Tibial artery (tissue), 4 donors: ENCODE measurements at regions not wholly inside any gene's neighbourhood (a gene's known extent, or its start where the extent isn't known, plus 50 kb on each side); places are given as distances from the start of the nearest gene placed in this dataset.

Source experiments
- DNase-seq, 2 donors: peaks; one replicate each; pipeline ENCODE4 v3.0.0-alpha.2; 2019
- H3K27ac ChIP-seq, 2 donors: fragments of 200-600 bp; sonication (generic) in 1 of 2; 1 replicate in 1 of 2; 2 replicates in 1 of 2; pipeline ENCODE4 v1.5.1; 2018 to 2019; ENCODE audit warnings: mild to moderate bottlenecking in 1 of 2
- H3K27me3 ChIP-seq, 2 donors: fragments of 200-600 bp; sonication (generic) in 1 of 2; one replicate each; pipeline versions ENCODE4 v1.5.1 to v1.6.0; 2016 to 2019
- H3K36me3 ChIP-seq, 3 donors: fragments of 200-600 bp; sonication (generic) in 2 of 3; one replicate each; pipeline ENCODE4 v1.5.1; 2016 to 2019; ENCODE audit warnings: mild to moderate bottlenecking in 2 of 3
- H3K4me1 ChIP-seq, 4 donors: fragments of 200-600 bp; sonication (generic) in 2 of 4; 1 replicate in 3 of 4; 2 replicates in 1 of 4; pipeline ENCODE4 v1.5.1; 2016 to 2019
- H3K4me3 ChIP-seq, 2 donors: fragments of 200-600 bp; sonication (generic) in 1 of 2; 1 replicate in 1 of 2; 2 replicates in 1 of 2; pipeline ENCODE4 v1.5.1; 2018 to 2019; ENCODE audit warnings: mild to moderate bottlenecking in 2 of 2
- H3K9me3 ChIP-seq, 3 donors: fragments of 200-600 bp; sonication (generic) in 1 of 3; one replicate each; pipeline ENCODE4 v1.5.1; 2016 to 2019
- intact Hi-C: fragments of 100-400 bp; cut with DNase I; formaldehyde crosslinking; loops from one replicate; pipeline ENCODE4 v1.15.0; 2023; ENCODE audit warnings: low total_unique reads
- TF ChIP-seq, protein P1 (sequence below), 2 experiments: fragments of 200-600 bp in 1 of 2; fragments of 450-650 bp in 1 of 2; IDR thresholded peaks; one replicate each; pipeline ENCODE4 v1.5.1; 2017 to 2019; ENCODE audit warnings: antibody characterized with exemption in 2 of 2, mild to moderate bottlenecking in 1 of 2, moderate library complexity in 1 of 2

GRCh38 chr22:48594016-48594756 lies 1233.5 kb downstream of the BRD1 start:
- DNase-seq, result no peak
- Histone ChIP-seq H3K27ac (no peak overlapping the region), H3K36me3 (no peaks in the 10 kb centered on the region), H3K4me1 (no peaks in the 10 kb centered on the region), H3K4me3 (no peak overlapping the region), H3K9me3 (no peaks in the 10 kb centered on the region), H3K27me3 (peaks cover 0 to 7% of the 10 kb centered on the region in 2 donors)
- intact Hi-C loops, result no loop called here
- TF ChIP-seq, protein P1, sequence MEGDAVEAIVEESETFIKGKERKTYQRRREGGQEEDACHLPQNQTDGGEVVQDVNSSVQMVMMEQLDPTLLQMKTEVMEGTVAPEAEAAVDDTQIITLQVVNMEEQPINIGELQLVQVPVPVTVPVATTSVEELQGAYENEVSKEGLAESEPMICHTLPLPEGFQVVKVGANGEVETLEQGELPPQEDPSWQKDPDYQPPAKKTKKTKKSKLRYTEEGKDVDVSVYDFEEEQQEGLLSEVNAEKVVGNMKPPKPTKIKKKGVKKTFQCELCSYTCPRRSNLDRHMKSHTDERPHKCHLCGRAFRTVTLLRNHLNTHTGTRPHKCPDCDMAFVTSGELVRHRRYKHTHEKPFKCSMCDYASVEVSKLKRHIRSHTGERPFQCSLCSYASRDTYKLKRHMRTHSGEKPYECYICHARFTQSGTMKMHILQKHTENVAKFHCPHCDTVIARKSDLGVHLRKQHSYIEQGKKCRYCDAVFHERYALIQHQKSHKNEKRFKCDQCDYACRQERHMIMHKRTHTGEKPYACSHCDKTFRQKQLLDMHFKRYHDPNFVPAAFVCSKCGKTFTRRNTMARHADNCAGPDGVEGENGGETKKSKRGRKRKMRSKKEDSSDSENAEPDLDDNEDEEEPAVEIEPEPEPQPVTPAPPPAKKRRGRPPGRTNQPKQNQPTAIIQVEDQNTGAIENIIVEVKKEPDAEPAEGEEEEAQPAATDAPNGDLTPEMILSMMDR (IDR thresholded peaks at IDR 0.05), result no peak

- TF ChIP-seq, protein P1 (IDR thresholded peaks at IDR 0.05), result no peak
- intact Hi-C loops, result no loop called here
- no peaks in the 10 kb centered on the region for H3K36me3 ChIP-seq
- no peak for DNase-seq
- H3K9me3 ChIP-seq, result no peaks in the 10 kb centered on the region
- H3K4me1 ChIP-seq, result no peaks in the 10 kb centered on the region
- no peak overlapping the region for H3K4me3 ChIP-seq
- no peak overlapping the region for H3K27ac ChIP-seq
- H3K27me3 ChIP-seq, result peaks cover 0 to 10% of the 10 kb centered on the region in 2 donors
These were observed 1234.1 kb downstream of the BRD1 start for GRCh38 chr22:48593551-48593950.

DNA sequence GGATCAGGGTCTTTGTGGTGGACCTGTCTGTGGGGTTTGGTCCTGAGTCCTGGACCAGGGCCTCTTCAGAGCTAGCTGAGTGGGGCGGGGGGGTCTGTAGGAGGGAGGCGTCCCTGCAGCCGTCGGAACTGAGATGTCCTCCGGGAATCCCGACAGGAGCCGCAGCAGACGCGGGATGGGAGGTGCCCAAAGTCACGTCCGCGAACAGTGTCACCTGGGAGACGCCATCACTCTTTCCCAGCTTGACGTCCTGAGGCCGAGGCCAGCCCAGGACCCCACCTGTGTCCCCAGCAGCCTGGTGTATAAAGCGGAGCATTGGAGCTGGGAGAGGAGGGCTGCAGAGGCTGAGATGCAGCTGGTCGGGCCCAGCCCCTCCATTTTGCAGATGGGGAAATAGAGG lies 1234.7 kb downstream of the BRD1 start:
- intact Hi-C loops, result no loop called here
- no peak for DNase-seq
- Histone ChIP-seq H3K27ac (no peak overlapping the region), H3K36me3 (no peaks in the 10 kb centered on the region), H3K27me3 (peaks cover 0 to 15% of the 10 kb centered on the region in 2 donors), H3K4me1 (no peaks in the 10 kb centered on the region), H3K9me3 (no peaks in the 10 kb centered on the region), H3K4me3 (no peak overlapping the region)
- TF ChIP-seq, protein P1 (IDR thresholded peaks at IDR 0.05), result no peak

DNA sequence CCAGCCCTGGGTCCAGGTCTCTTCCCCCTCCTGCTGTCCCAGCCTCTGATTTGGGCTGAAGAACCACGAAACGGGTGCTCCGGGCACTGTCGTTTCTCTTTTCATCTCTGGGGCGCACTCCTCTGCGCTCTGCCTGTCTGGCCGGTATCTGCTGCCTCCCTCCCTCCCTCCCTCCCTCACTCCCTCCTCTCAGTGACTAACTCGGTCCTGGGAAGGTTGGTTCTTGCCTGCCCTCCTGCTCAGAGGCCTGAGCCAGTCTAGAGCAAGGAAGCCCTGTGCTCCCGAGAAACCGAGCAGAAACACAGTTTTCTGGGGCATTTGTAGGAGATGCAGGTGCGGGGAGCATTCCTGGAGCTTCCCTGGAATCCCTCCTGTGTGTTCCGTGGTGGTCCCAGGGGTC lies 1235.2 kb downstream of the BRD1 start:
- H3K4me3 ChIP-seq, result no peak overlapping the region
- DNase-seq, result no peak
- H3K9me3 ChIP-seq, result no peaks in the 10 kb centered on the region
- H3K27ac ChIP-seq, result no peak overlapping the region
- no peaks in the 10 kb centered on the region for H3K36me3 ChIP-seq
- TF ChIP-seq, protein P1 (IDR thresholded peaks at IDR 0.05), result no peak
- intact Hi-C loops, result no loop called here
- peaks cover 0 to 18% of the 10 kb centered on the region in 2 donors for H3K27me3 ChIP-seq
- H3K4me1 ChIP-seq, result no peaks in the 10 kb centered on the region

GRCh38 chr22:48592066-48592345 lies 1235.7 kb downstream of the BRD1 start:
- Histone ChIP-seq H3K9me3 (no peaks in the 10 kb centered on the region), H3K4me3 (no peak overlapping the region), H3K36me3 (no peaks in the 10 kb centered on the region), H3K4me1 (no peaks in the 10 kb centered on the region), H3K27ac (no peak overlapping the region), H3K27me3 (peaks cover 0 to 22% of the 10 kb centered on the region in 2 donors)
- TF ChIP-seq, protein P1 (IDR thresholded peaks at IDR 0.05), result no peak
- DNase-seq, result no peak
- intact Hi-C loops, result no loop called here
